Ishikawa (cell line): ENCODE measurements at regions not wholly inside any gene's neighbourhood (a gene's known extent, or its start where the extent isn't known, plus 50 kb on each side); places are given as distances from the start of the nearest gene placed in this dataset.

Source experiments
- CEBPB ChIP-seq: IDR thresholded peaks from 2 replicates; pipeline ENCODE4 v1.6.1; 2012
- CREB1 ChIP-seq: IDR thresholded peaks from 2 replicates; pipeline ENCODE4 v1.6.1; 2012; ENCODE audit warnings: low read depth
- EGR1 ChIP-seq: IDR thresholded peaks from 2 replicates; pipeline ENCODE4 v1.6.1; 2012
- EP300 ChIP-seq: IDR thresholded peaks from 2 replicates; pipeline ENCODE4 v1.6.1; 2012; ENCODE audit warnings: borderline replicate concordance
- FOXM1 ChIP-seq: IDR thresholded peaks from 2 replicates; pipeline ENCODE4 v1.6.1; 2012; ENCODE audit warnings: low read depth, borderline replicate concordance
- MAX ChIP-seq: IDR thresholded peaks from 2 replicates; pipeline ENCODE4 v1.6.1; 2012
- NFIC ChIP-seq: IDR thresholded peaks from 2 replicates; pipeline ENCODE4 v1.6.1; 2012
- RAD21 ChIP-seq: IDR thresholded peaks from 2 replicates; pipeline ENCODE4 v1.6.1; 2012; ENCODE audit warnings: low read depth
- REST ChIP-seq: IDR thresholded peaks from 2 replicates; pipeline ENCODE4 v1.6.1; 2012; ENCODE audit warnings: low read depth, mild to moderate bottlenecking
- TAF1 ChIP-seq: IDR thresholded peaks from 2 replicates; pipeline ENCODE4 v1.6.1; 2012; ENCODE audit warnings: low read depth, mild to moderate bottlenecking
- TCF12 ChIP-seq: IDR thresholded peaks from 2 replicates; pipeline ENCODE4 v1.6.1; 2012; ENCODE audit warnings: low read depth
- TEAD4 ChIP-seq: IDR thresholded peaks from 2 replicates; pipeline ENCODE4 v1.6.1; 2012
- USF1 ChIP-seq: IDR thresholded peaks from 2 replicates; pipeline ENCODE4 v1.6.1; 2012
- YY1 ChIP-seq: IDR thresholded peaks from 2 replicates; pipeline ENCODE4 v1.6.1; 2012; ENCODE audit warnings: low read depth
- ZBTB7A ChIP-seq: IDR thresholded peaks from 2 replicates; pipeline ENCODE4 v1.6.1; 2012; ENCODE audit warnings: low read depth

DNA sequence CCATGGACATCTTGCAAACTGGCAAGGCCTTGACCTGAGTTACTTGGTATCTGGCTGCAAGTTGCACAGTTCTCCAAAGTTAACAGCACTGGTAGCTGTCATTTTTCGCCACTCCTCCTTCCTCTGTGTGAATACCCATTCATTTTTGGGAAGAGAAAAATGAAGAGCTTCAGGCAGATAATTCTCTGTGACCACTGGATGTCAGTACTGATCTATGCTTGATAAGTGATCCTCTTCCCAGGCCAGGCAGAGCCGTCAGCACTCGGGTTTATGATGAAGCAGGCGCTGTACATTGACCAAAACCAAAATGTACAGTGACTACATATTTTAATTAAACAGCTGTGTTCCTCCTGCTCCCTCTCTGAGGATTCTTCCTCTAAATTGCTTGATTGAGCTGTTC is 55.9 kb upstream of the PDZD8 start:
- 0 out of 2 replicates have a peak, but pooled peaks have one; percentile 12 for TF ChIP-seq RAD21
- TF ChIP-seq EGR1: no peak

GRCh38 chr10:117429643-117430265 is 54.5 kb upstream of the PDZD8 start:
- TF ChIP-seq ZBTB7A (no peak), USF1 (no peak), MAX (no peak), YY1 (no peak), CREB1 (no peak), EP300 (no peak), FOXM1 (no peak), EGR1 (no peak), CEBPB (no peak), TAF1 (no peak), TEAD4 (no peak), REST (no peak), RAD21 (no peak), TCF12 (no peak), NFIC (no peak)

DNA sequence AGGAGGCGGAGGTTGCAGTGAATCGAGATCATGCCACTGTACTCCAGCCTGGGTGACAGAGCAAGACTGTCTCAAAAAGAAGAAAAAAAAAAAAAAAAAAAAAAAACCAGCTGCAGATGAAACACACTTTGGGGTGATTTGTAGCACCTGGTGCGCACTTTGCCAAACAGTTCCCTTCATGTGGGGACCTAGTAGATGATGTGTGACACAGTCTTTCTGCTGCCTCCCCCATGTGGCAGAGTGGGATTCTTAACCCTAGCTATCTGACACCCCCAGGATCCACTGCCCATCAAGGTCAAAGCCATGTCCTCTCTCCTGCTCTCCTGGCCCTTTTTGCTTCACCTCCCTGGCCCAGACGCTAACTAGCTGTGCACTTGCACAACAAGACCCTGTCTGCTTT is 52.1 kb upstream of the PDZD8 start:
- no peak for TF ChIP-seq TAF1
- no peak for TF ChIP-seq USF1
- TF ChIP-seq MAX: no peak
- no peak for TF ChIP-seq NFIC
- no peak for TF ChIP-seq CREB1
- TF ChIP-seq RAD21: no peak
- TF ChIP-seq FOXM1: no peak
- TF ChIP-seq CEBPB: no peak

DNA sequence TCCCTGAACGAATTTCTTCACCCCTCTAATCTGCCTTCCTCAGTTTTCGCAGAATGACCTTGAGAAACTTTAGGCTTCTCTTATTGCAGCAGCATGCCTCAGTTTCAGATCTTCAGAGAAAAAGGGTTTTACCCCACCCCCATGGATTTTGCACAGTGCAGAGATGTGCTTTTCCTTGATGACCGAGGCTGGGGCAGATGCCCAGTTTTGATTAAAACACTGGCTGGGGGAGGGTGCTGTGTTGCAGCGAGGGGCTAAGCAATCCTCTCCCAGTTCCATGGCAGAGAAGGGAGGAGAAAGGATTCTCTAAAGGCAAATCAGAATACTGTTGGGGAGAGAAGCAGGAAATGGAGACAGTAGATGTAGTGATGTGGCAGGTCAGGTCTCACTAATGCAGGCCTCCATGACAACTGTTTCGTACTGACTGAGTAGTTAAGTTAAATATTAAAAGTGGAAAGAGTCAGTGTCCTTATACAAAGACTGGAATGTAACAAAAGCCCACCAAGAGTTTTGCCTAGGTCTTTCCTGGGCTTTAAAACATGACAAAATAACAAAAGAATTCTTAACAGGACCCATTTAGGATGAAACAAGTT is 50.8 kb upstream of the PDZD8 start:
- no peak for TF ChIP-seq USF1
- no peak for TF ChIP-seq CEBPB
- no peak for TF ChIP-seq TCF12
- TF ChIP-seq RAD21: no peak
- no peak for TF ChIP-seq EP300
- no peak for TF ChIP-seq YY1
- no peak for TF ChIP-seq TAF1
- TF ChIP-seq NFIC: no peak
- no peak for TF ChIP-seq REST
- no peak for TF ChIP-seq MAX
- TF ChIP-seq ZBTB7A: no peak
- no peak for TF ChIP-seq FOXM1
- TF ChIP-seq CREB1: no peak
- TF ChIP-seq TEAD4: no peak
- TF ChIP-seq EGR1: no peak

DNA sequence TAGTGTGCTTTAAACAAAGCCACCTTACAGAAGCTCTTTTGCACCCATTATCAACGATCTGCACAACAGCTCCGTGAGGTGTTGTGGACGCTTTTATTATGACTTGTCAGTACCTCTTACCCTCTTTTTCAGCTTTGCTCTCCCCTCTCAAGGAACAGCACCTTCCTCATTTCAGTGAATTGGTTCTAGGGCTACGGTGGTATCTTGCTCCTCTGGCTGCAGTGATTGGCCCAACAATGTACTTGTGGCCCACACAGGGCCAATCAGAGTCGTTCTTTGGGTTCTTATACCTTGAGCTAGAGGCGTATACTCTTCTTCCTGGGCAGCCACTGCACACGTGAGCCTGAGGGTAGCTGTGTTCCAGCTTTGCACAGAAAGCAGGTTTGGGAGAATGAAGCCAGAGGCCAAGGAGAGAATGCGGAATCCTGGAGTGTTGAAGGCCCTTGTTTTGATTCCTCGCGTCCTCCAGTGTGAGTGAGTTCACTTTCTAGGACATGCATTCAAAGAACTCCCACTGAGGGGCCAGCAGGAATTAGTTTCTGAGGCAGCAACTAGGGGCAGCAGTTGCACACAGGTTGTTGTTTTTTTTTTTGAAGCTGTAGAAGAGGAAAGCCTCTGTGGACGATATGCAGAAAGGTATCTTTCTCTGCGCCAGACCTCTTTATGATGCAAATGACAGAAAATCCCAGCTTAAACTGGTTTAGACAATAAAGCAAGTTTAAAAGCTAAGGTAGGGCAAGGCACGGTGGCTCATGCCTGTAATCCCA is 49.8 kb upstream of the PDZD8 start:
- no peak for TF ChIP-seq USF1
